SJSA1 (cell line): ENCODE measurements at regions not wholly inside any gene's neighbourhood (a gene's known extent, or its start where the extent isn't known, plus 50 kb on each side); places are given as distances from the start of the nearest gene placed in this dataset.

Source experiments
- DNase-seq, 2 experiments: peaks; one replicate each; pipeline ENCODE4 v3.0.0-alpha.2; 2015 to 2020; ENCODE audit warnings: low spot score in 2 of 2, low read depth in 1 of 2
- H3K27ac ChIP-seq: fragments of 250-450 bp; sonication (Bioruptor Pico); 2 replicates; pipeline ENCODE4 v1.5.1; 2020; ENCODE audit warnings: mild to moderate bottlenecking, moderate library complexity
- H3K27me3 ChIP-seq: fragments of 250-450 bp; sonication (Bioruptor Pico); replicated peaks from 2 replicates; pipeline ENCODE4 v1.5.1; 2020; ENCODE audit warnings: mild to moderate bottlenecking, moderate library complexity
- H3K36me3 ChIP-seq: fragments of 250-450 bp; sonication (Bioruptor Pico); 2 replicates; pipeline ENCODE4 v1.5.1; 2020; ENCODE audit warnings: mild to moderate bottlenecking
- H3K4me1 ChIP-seq: fragments of 250-450 bp; sonication (Bioruptor Pico); replicated peaks from 2 replicates; pipeline ENCODE4 v1.6.1; 2021; ENCODE audit warnings: mild to moderate bottlenecking
- H3K4me3 ChIP-seq: fragments of 250-450 bp; sonication (Bioruptor Pico); 2 replicates; pipeline ENCODE4 v1.5.1; 2020; ENCODE audit warnings: mild to moderate bottlenecking
- H3K9me3 ChIP-seq: fragments of 250-450 bp; sonication (Bioruptor Pico); replicated peaks from 2 replicates; pipeline ENCODE4 v1.5.1; 2020; ENCODE audit warnings: mild to moderate bottlenecking

DNA sequence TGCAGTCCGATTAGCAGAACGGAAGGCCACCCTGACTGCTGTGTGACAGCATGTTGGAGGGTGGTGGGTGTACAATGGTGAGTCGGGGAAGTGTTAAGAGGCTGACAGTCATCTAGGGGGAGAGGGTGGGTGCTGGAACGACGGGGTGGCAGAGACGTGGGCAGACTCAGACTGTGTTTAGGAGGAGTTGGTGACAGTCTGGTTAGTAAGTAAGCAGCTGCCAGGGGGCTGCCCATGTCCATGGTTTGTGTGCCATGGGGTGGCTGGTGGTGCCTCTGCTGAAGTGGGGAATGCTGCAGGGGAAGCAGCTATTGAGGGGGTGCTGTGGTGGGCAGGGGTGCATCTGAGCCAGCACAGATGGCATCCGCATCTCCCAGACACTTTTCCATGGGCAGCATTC lies 51.3 kb upstream of the BOD1 start:
- H3K4me3 ChIP-seq: no peak overlapping the region
- DNase-seq: no peak
- no peaks in the 10 kb centered on the region for H3K4me1 ChIP-seq
- H3K9me3 ChIP-seq: no peaks in the 10 kb centered on the region
- H3K27ac ChIP-seq: no peak overlapping the region
- no peaks in the 10 kb centered on the region for H3K36me3 ChIP-seq
- peaks cover 2% of the 10 kb centered on the region; the same call in 1 of the 2 replicates for H3K27me3 ChIP-seq

DNA sequence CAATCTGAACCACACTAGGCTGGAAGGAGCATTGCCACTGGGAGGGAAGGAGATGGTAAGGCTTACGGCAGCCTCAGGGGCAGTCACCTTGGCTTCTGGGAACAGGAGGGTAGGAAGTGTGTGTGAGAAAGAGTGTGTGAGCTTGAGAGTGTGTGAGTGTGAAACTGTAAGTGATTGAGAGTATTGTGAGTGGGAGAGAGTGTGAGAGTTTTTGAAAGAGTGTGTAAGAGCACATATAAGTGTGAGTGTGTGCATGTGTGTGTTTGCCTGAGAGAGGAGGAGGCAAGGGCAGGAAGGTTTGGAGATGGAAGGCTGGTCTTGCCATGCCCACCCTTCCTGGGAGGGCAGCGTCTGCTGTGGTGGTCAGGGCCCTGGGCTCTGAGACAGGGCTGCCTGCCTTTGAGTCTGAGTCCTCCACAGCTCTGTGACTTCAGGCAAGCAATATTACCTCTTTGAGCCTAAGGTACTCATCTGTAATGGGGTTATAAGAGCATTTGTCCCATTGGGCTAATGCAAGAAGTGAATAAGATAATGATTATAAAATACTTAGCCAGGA lies 51.9 kb upstream of the BOD1 start:
- H3K4me3 ChIP-seq: no peak overlapping the region
- no peak overlapping the region for H3K27ac ChIP-seq
- H3K9me3 ChIP-seq: no peaks in the 10 kb centered on the region
- H3K36me3 ChIP-seq: no peaks in the 10 kb centered on the region
- no peak for DNase-seq
- no peaks in the 10 kb centered on the region for H3K4me1 ChIP-seq
- H3K27me3 ChIP-seq: peaks cover 2% of the 10 kb centered on the region; the same call in 1 of the 2 replicates

DNA sequence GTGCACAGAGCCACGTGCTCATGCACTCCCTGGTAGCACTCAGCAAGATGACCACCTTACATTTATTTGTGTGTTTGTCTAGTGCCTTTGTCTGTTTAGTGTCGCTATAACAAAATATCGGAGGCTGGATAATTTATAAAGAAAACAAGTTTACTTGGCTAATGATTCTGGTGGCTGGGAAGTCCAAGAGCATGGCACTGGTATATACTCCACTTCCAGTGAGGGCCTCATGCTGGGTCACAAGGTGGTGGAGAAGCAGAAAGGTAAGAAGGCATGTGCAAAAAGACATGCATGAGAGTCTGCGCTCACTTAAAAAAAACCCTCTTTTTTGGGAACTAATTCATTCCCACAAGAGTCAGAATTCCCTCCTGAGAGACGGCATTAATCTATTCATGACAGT lies 52.5 kb upstream of the BOD1 start:
- Histone ChIP-seq H3K27ac (no peak overlapping the region), H3K9me3 (no peaks in the 10 kb centered on the region), H3K36me3 (no peaks in the 10 kb centered on the region), H3K4me3 (no peak overlapping the region), H3K27me3 (peaks cover 2% of the 10 kb centered on the region; the same call in 1 of the 2 replicates), H3K4me1 (no peaks in the 10 kb centered on the region)
- DNase-seq: no peak

DNA sequence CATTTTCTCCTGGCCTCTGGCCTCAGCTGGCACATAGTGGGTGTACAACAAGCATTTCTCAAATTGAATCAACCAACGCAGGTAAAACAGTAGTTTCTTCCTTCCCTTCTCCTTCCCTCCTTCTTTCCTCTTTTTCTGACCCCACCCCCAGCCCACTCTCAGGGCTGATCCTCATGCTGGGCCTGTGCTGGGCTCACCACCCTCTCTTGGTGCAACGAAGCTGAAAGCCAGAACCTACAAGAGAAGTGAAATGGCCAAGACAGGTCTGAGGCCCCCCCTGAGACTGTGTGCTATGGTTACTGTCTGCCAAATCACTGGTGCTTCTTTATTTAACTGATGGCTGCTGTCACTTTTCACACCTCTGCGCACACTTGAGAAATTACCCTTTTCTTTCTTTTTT lies 53.0 kb upstream of the BOD1 start:
- no peaks in the 10 kb centered on the region for H3K36me3 ChIP-seq
- no peaks in the 10 kb centered on the region for H3K4me1 ChIP-seq
- H3K27me3 ChIP-seq: peaks cover 2% of the 10 kb centered on the region; the same call in 1 of the 2 replicates

DNA sequence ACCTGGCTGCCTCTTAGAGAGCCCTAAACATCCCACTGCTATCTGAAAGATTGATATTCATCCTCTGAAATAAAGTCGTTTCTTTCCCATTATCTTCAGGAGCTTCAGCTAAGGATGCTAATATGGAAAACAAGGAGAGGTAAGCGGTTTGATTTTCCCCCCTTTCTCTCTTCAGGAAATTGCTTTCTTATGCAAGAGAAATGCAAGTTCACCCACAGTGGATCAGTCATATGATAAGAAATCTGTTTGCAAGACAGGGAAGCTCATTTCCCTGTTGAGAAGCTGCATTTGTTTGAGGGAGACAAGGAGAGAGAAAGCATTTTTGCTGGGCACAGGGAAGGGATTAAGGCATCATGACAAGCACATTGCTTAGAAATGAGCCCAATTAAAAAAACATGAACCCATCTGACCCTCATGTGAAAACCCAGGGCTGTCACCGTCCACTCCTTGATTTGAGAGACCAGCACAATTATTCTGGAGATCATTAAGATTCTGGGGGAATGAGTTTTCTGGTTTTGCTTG lies 53.7 kb upstream of the BOD1 start:
- DNase-seq: no peak
- H3K27ac ChIP-seq: no peak overlapping the region
- H3K9me3 ChIP-seq: no peaks in the 10 kb centered on the region

More for the DNA sequence above, 53.0 kb upstream of the BOD1 start:
- no peaks in the 10 kb centered on the region for H3K9me3 ChIP-seq
- H3K27ac ChIP-seq: no peak overlapping the region
- DNase-seq: no peak
- H3K4me3 ChIP-seq: no peak overlapping the region

DNA sequence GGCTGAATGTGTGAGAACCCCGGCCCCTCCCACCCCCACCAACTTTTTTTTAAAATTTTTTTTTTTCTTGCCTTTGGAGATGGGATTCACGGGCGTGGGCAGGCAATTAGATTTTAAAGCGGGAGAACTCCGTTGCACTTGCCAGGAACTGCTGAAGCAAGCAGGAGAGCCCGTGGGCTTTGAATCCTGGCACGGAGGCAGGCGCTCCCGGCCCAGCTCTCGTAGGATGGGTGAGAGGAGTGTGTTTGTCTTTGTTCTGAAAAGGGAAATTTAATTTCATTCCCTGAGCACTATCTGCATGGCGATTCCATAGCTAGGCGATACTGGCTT lies 54.3 kb upstream of the BOD1 start:
- H3K36me3 ChIP-seq: no peaks in the 10 kb centered on the region
- H3K4me1 ChIP-seq: no peaks in the 10 kb centered on the region
- DNase-seq: no peak
- H3K4me3 ChIP-seq: no peak overlapping the region
- no peak overlapping the region for H3K27ac ChIP-seq
- peaks cover 2% of the 10 kb centered on the region; the same call in 1 of the 2 replicates for H3K27me3 ChIP-seq
- H3K9me3 ChIP-seq: no peaks in the 10 kb centered on the region

More for the DNA sequence above, 53.7 kb upstream of the BOD1 start:
- H3K4me3 ChIP-seq: no peak overlapping the region
- H3K27me3 ChIP-seq: peaks cover 2% of the 10 kb centered on the region; the same call in 1 of the 2 replicates
- no peaks in the 10 kb centered on the region for H3K36me3 ChIP-seq
- no peaks in the 10 kb centered on the region for H3K4me1 ChIP-seq

DNA sequence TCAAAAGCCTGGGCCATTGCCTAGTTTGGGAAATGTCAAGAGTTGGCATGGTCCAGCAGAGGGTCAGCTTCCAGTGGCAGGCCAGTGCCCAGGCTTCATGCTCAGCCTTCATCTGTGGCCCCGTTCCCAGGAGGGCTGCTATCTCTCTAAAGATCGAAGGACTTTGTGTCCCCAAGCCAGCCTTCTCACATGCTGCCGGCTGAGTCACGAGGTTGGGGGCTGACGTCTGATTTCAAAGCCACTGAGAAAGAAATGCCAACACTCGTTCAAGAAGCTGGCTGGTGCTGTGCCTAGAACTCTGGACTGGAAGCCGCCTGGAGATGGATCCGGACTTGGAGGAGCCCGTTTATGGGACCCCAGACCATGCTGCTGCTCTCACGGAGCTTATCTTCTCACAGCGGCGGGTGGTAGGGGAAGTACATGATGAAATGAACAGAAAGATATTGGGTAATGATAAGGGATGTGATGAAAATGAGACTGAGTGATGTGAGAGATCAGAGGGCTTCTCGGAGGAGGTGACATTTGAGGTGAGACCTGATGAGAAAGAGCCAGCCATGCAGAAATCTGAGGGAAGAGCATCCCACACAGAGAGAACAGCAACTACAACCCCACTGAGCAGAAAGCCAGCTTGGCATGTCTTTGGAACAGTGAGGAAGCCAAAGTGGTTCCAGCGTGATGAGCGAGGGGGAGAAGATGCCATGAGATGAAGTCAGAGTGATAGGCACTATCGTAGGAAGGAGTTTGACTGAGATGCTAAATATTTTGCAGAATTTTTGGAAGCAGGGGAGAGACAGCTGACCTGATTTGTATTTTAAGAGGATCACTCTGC lies 54.9 kb upstream of the BOD1 start:
- no peaks in the 10 kb centered on the region for H3K36me3 ChIP-seq
- DNase-seq: no peak
- H3K4me1 ChIP-seq: no peaks in the 10 kb centered on the region
- H3K9me3 ChIP-seq: no peaks in the 10 kb centered on the region
- peaks cover 2% of the 10 kb centered on the region; the same call in 1 of the 2 replicates for H3K27me3 ChIP-seq
- no peak overlapping the region for H3K4me3 ChIP-seq
- H3K27ac ChIP-seq: no peak overlapping the region

DNA sequence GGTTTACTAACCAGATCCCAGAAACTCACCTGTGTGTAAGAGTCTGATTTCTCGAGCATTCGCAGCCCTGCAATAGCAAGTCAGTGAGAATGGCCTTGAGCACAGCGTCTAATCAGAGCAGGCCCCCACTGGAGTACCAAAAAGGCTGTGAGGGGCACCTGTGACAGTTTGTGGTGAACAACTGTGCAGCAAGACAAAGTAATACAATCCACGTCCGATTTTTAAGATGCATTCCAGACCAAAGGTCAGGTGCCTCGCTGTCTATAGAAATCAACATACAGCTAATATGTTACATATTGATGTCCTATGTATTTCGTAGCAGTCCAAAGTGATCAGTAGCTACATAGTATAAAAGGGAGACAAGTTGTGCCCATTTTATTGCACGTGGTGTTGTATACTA lies 55.7 kb upstream of the BOD1 start:
- no peak for DNase-seq
- no peaks in the 10 kb centered on the region for H3K36me3 ChIP-seq
- H3K27ac ChIP-seq: no peak overlapping the region
- no peaks in the 10 kb centered on the region for H3K9me3 ChIP-seq
- no peaks in the 10 kb centered on the region for H3K4me1 ChIP-seq
- H3K4me3 ChIP-seq: no peak overlapping the region
- peaks cover 2% of the 10 kb centered on the region; the same call in 1 of the 2 replicates for H3K27me3 ChIP-seq

DNA sequence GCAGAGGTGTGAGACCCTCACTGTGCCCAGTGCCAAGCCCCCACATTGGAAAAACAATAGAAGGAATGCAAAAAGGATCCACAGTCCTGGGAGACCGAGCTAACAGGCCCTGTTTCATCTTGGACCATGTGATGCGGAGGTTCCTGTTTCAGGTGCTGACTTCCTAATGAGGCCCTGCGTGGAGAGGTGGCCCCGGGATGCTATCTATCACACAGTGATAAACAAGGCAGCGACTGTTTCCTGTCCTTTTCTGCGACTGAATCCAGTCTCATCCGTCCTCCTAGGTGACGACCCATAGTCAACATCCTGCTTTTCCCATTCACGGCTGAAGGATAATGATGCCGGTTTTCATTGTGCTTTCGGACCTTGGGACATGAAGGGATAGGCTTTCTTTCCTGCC lies 56.4 kb upstream of the BOD1 start:
- Histone ChIP-seq H3K4me1 (no peaks in the 10 kb centered on the region), H3K36me3 (no peaks in the 10 kb centered on the region), H3K9me3 (no peaks in the 10 kb centered on the region), H3K4me3 (no peak overlapping the region), H3K27me3 (peaks cover 2% of the 10 kb centered on the region; the same call in 1 of the 2 replicates), H3K27ac (no peak overlapping the region)
- no peak for DNase-seq

DNA sequence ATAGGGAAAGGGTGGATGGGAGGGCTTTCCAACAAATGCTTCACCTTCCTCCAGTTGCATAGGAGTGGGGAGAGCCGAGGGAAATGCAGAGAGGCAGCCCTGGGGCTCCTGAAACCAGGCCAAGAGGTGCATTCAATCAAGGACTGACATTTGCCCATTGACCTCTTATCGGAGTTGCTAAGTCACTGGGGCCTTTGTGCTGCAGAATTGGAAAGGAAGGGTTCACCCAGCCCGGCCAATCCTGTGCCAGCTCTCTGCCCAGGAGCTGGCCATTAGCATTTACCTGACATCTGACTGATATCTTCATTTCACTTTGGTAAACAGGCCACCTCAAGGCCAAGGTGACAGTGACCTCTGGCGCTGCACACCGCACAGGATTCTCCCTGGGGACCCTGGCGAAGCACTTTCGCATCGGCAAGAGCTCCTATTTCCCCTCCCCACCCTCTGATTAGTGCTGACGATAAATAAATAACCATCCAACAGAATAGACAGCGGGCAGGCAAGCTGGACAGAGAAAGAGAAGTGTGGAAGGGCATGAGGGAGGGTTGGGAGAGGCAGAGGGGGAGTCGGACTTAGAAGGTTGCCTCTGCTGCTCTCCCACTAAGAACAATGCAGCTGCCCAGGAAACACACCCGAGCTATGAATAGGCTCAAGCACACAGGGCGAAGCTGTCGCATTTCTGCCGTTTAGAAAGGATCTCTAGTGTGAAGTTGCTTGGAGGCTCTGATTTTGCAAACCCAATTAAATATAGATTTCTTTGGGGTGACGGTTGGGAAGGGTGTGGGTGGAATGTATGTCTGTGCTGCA lies 57.0 kb upstream of the BOD1 start:
- DNase-seq: no peak
- no peak overlapping the region for H3K4me3 ChIP-seq

DNA sequence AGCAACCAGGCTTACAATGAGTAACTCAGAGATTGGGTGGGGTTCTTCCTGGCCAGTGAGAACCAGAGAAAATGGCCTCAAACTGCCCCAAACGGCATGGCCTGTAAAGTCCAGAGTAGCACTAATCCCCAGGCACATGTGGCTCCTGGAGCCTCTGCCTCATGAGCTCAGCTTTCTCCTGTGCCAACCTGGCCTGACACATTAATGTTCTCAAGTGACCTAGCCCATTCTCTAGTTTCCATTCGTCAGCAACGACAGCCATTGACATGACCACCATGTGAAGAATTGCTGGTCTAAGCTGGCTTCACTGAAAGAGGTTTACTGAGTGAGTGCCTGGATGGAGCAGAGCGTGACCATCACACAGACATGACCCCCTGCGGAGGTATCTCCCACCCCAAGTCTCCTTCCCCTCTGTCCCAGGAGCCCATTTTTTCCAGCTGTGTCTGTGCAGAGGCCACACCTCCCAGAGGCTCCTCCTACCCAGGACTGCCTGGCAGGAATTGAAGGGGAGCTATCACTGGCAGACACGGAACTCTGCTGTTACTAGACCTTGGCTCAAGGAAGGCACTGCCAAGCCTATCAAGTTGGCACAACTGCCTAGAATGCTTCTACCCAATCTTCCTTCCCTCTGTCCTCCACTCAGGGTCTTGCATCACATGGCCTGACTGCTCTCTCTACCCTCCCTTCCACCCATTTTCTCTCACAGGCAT lies 59.0 kb upstream of the BOD1 start:
- H3K9me3 ChIP-seq: peaks cover 3% of the 10 kb centered on the region; the same call in 1 of the 2 replicates
- no peak overlapping the region for H3K27ac ChIP-seq
- no peak for DNase-seq
- H3K4me1 ChIP-seq: no peaks in the 10 kb centered on the region
- no peaks in the 10 kb centered on the region for H3K36me3 ChIP-seq
- no peak overlapping the region for H3K4me3 ChIP-seq
- H3K27me3 ChIP-seq: no peaks in the 10 kb centered on the region; the same call in 1 of the 2 replicates

More for the DNA sequence above, 57.0 kb upstream of the BOD1 start:
- H3K9me3 ChIP-seq: no peaks in the 10 kb centered on the region
- no peaks in the 10 kb centered on the region for H3K4me1 ChIP-seq
- H3K36me3 ChIP-seq: no peaks in the 10 kb centered on the region
- H3K27ac ChIP-seq: no peak overlapping the region
- peaks cover 2% of the 10 kb centered on the region; the same call in 1 of the 2 replicates for H3K27me3 ChIP-seq

DNA sequence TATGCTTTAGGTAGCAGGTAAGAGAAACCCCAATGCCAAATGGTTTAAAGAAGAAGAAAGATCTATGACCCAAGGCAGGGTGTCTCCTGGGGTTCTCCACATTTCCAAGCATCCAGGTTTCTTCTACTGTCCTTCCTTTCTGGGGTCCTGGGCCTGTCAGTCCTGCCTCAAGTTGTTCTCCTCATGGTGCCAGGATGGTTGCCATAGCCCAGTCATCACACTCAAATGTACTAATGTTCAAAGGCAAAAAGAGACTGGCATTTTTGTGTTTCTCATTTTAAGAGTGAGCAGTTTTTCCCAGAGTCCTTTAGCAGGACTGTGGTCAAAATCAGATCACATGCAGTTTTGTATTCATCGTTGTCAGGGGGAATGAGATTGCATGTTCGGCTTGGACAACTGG lies 59.9 kb upstream of the BOD1 start:
- H3K27ac ChIP-seq: no peak overlapping the region
- no peak overlapping the region for H3K4me3 ChIP-seq
- no peaks in the 10 kb centered on the region for H3K4me1 ChIP-seq
- no peaks in the 10 kb centered on the region; the same call in 1 of the 2 replicates for H3K27me3 ChIP-seq
- no peaks in the 10 kb centered on the region for H3K36me3 ChIP-seq
- peaks cover 6% of the 10 kb centered on the region; the same call in 1 of the 2 replicates for H3K9me3 ChIP-seq
- DNase-seq: no peak

DNA sequence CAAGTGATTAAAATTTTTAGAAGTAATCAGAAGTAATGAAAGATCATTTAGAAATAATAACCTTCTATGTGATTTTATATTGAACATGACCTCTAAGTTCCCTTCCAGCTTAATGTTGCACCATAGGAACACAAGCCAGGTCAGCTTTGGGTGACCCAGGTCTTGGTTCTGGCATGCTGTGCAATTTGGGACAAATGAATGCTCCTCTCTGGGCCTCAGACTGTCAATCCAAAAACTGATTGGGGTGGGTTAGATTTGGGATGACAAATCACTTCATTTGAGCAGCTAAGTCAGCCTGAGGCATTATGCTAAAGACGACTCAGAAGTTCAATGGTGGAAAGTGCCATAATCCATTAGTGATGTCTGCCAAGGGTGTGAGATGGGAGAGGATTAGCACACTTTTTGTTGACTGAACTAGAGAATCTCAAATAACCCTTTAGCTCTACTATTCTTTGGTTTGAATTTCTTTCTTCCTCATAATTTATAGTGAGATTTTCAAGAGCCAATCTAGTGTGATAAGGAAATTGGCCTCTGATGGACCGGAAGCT lies 60.7 kb upstream of the BOD1 start:
- no peak overlapping the region for H3K27ac ChIP-seq
- H3K36me3 ChIP-seq: no peaks in the 10 kb centered on the region
- H3K4me1 ChIP-seq: no peaks in the 10 kb centered on the region
- H3K9me3 ChIP-seq: peaks cover 6% of the 10 kb centered on the region; the same call in 1 of the 2 replicates
- no peak overlapping the region for H3K4me3 ChIP-seq
- no peak for DNase-seq
- no peaks in the 10 kb centered on the region; the same call in 1 of the 2 replicates for H3K27me3 ChIP-seq
